H1 (cell line): ENCODE measurements at regions not wholly inside any gene's neighbourhood (a gene's known extent, or its start where the extent isn't known, plus 50 kb on each side); places are given as distances from the start of the nearest gene placed in this dataset.
A peak's percentile ranks its signal among the peaks of the same experiment; 100 is the strongest.

Experiments
- CTCF ChIA-PET: fragments of 300-600 bp; sonication (Branson Sonifier 250); formaldehyde crosslinking; loops from one replicate; lab custom pipeline; 2021; ENCODE audit not compliant: partially characterized antibody; lab: Charles Lee
- POLR2A ChIA-PET: fragments of 300-600 bp; sonication (Branson Sonifier 250); formaldehyde crosslinking; loops from one replicate; lab custom pipeline; 2021; ENCODE audit warnings: inconsistent platforms; ENCODE audit not compliant: partially characterized antibody; lab: Charles Lee
- DNase-seq, 2 experiments: peaks; one replicate each; pipeline versions ENCODE4 v3.0.0 to v3.0.0-alpha.2; 2010 to 2022; ENCODE audit warnings: low spot score in 2 of 2, low read depth in 1 of 2, mixed read lengths in 1 of 2
- FAIRE-seq: peaks from 2 replicates; lab custom pipeline; 2011; peaks lifted over from hg19 to GRCh38; lab: Jason Lieb, UNC
- H2AFZ ChIP-seq: 2 replicates; pipeline ENCODE4 v1.8.1; 2012; ENCODE audit warnings: low read length, inconsistent platforms
- H2AK5ac ChIP-seq: 2 replicates; pipeline ENCODE4 v1.6.1; 2013; ENCODE audit warnings: low read depth, low read length
- H2BK120ac ChIP-seq: replicated peaks from 2 replicates; pipeline ENCODE3; 2013; ENCODE audit warnings: low read depth, low read length, inconsistent platforms
- H2BK12ac ChIP-seq: 2 replicates; pipeline ENCODE4 v1.6.1; 2013; ENCODE audit warnings: low read depth, low read length
- H2BK15ac ChIP-seq: 2 replicates; pipeline ENCODE4 v1.6.1; 2013; ENCODE audit warnings: low read length
- H2BK20ac ChIP-seq: 2 replicates; pipeline ENCODE4 v1.6.1; 2013; ENCODE audit warnings: low read length
- H2BK5ac ChIP-seq: 2 replicates; pipeline ENCODE4 v1.6.1; 2013; ENCODE audit warnings: low read depth, low read length
- H3K14ac ChIP-seq: 2 replicates; pipeline ENCODE4 v1.6.1; 2013; ENCODE audit warnings: inconsistent platforms; ENCODE audit not compliant: insufficient read length
- H3K18ac ChIP-seq: 2 replicates; pipeline ENCODE4 v1.6.1; 2013; ENCODE audit warnings: low read length; ENCODE audit errors: extremely low read depth
- H3K23ac ChIP-seq: 2 replicates; pipeline ENCODE4 v1.6.1; 2013; ENCODE audit warnings: inconsistent platforms; ENCODE audit not compliant: insufficient read length
- H3K23me2 ChIP-seq: 2 replicates; pipeline ENCODE4 v1.6.1; 2013; ENCODE audit warnings: low read depth, low read length
- H3K27ac ChIP-seq: 2 replicates; pipeline ENCODE4 v1.6.1; 2011; ENCODE audit warnings: low read depth, low read length, inconsistent platforms
- H3K27me3 ChIP-seq, 4 experiments: replicated peaks in 1 of 4; 1 replicate in 1 of 4; 2 replicates in 3 of 4; pipeline versions ENCODE4 v1.6.1 to v1.8.1; 2011 to 2013; ENCODE audit warnings: low read length in 3 of 4, mild to moderate bottlenecking in 3 of 4, inconsistent platforms in 2 of 4, mixed read lengths in 2 of 4, moderate library complexity in 1 of 4; ENCODE audit not compliant: control insufficient read depth in 3 of 4, insufficient read depth in 3 of 4; ENCODE audit errors: extremely low read depth in 1 of 4
- H3K36me3 ChIP-seq, 4 experiments: 2 replicates each; pipeline versions ENCODE4 v1.6.1 to v1.8.1; 2011 to 2013; ENCODE audit warnings: mild to moderate bottlenecking in 4 of 4, low read length in 3 of 4, moderate library complexity in 2 of 4, control low read depth in 1 of 4, inconsistent platforms in 1 of 4; ENCODE audit not compliant: insufficient read depth in 4 of 4, control insufficient read depth in 2 of 4
- H3K4ac ChIP-seq: replicated peaks from 2 replicates; pipeline ENCODE3; 2013; ENCODE audit warnings: low read length, low read depth, mixed read lengths, inconsistent platforms; ENCODE audit not compliant: insufficient read length
- H3K4me1 ChIP-seq, 4 experiments: replicated peaks in 1 of 4; 1 replicate in 1 of 4; 2 replicates in 3 of 4; pipeline versions ENCODE4 v1.6.1 to v1.8.1; 2011 to 2013; ENCODE audit warnings: low read length in 3 of 4, inconsistent platforms in 2 of 4, mixed read lengths in 1 of 4; ENCODE audit not compliant: insufficient read depth in 4 of 4, control insufficient read depth in 3 of 4
- H3K4me2 ChIP-seq, 2 experiments: 2 replicates each; pipeline versions ENCODE4 v1.6.1 to v1.8.1; 2011 to 2013; ENCODE audit warnings: low read depth in 2 of 2, low read length in 2 of 2, control low read depth in 1 of 2, inconsistent platforms in 1 of 2, mild to moderate bottlenecking in 1 of 2; ENCODE audit not compliant: insufficient read depth in 1 of 2
- H3K4me3 ChIP-seq, 4 experiments: fragments of 200-600, 300-600 bp in 1 of 4; sonication (generic), shearing (Covaris generic), sonication (Bioruptor Twin) in 1 of 4; 2 replicates each; pipeline versions ENCODE4 v1.5.1 to v1.8.1; 2011 to 2016; ENCODE audit warnings: low read length in 4 of 4, low read depth in 3 of 4, control low read depth in 2 of 4, inconsistent platforms in 2 of 4, mild to moderate bottlenecking in 2 of 4, mixed read lengths in 1 of 4, moderate library complexity in 1 of 4; ENCODE audit not compliant: insufficient read depth in 2 of 4; ENCODE audit errors: extremely low read depth in 1 of 4
- H3K56ac ChIP-seq: replicated peaks from 2 replicates; pipeline ENCODE3; 2013; ENCODE audit warnings: low read depth, mild to moderate bottlenecking, mixed read lengths, low read length, inconsistent platforms; ENCODE audit not compliant: insufficient read length
- H3K79me1 ChIP-seq: 2 replicates; pipeline ENCODE4 v1.6.1; 2013; ENCODE audit warnings: low read depth, low read length, control low read depth
- H3K79me2 ChIP-seq, 2 experiments: 2 replicates each; pipeline versions ENCODE4 v1.6.1 to v1.8.1; 2012 to 2013; ENCODE audit warnings: low read length in 2 of 2, mild to moderate bottlenecking in 2 of 2, inconsistent platforms in 1 of 2; ENCODE audit not compliant: insufficient read depth in 2 of 2, control insufficient read depth in 1 of 2
- H3K9ac ChIP-seq, 4 experiments: replicated peaks in 1 of 4; 1 replicate in 1 of 4; 2 replicates in 3 of 4; pipeline versions ENCODE4 v1.6.1 to v1.8.1; 2011 to 2013; ENCODE audit warnings: low read depth in 3 of 4, low read length in 3 of 4, control low read depth in 2 of 4, mild to moderate bottlenecking in 2 of 4, moderate library complexity in 2 of 4, inconsistent platforms in 1 of 4; ENCODE audit errors: extremely low read depth in 1 of 4
- H3K9me3 ChIP-seq, 2 experiments: 2 replicates each; pipeline versions ENCODE4 v1.6.1 to v1.8.1; 2012 to 2013; ENCODE audit warnings: mild to moderate bottlenecking in 2 of 2, moderate library complexity in 2 of 2, control low read depth in 1 of 2, inconsistent platforms in 1 of 2, low read depth in 1 of 2, low read length in 1 of 2, mixed read lengths in 1 of 2; ENCODE audit not compliant: insufficient read depth in 2 of 2
- H4K20me1 ChIP-seq, 2 experiments: replicated peaks in 1 of 2; 2 replicates each; pipeline versions ENCODE3 to v1.8.1; 2011 to 2013; ENCODE audit warnings: inconsistent platforms in 2 of 2, low read length in 2 of 2, mild to moderate bottlenecking in 1 of 2; ENCODE audit not compliant: insufficient read depth in 2 of 2, control insufficient read depth in 1 of 2
- H4K5ac ChIP-seq: 2 replicates; pipeline ENCODE4 v1.6.1; 2013; ENCODE audit warnings: low read length, low read depth, mixed read lengths, inconsistent platforms; ENCODE audit not compliant: insufficient read length
- H4K8ac ChIP-seq: 2 replicates; pipeline ENCODE4 v1.8.0; 2013; ENCODE audit warnings: mild to moderate bottlenecking, moderate library complexity, low read length, inconsistent platforms; ENCODE audit not compliant: insufficient read depth; ENCODE audit errors: extremely low read depth
- H4K91ac ChIP-seq: replicated peaks from 2 replicates; pipeline ENCODE3; 2013; ENCODE audit warnings: low read length, mixed read lengths, inconsistent platforms; ENCODE audit not compliant: insufficient read length
- ASH2L ChIP-seq: fragments of 200-600, 300-600 bp; sonication (generic); IDR thresholded peaks from one replicate; pipeline ENCODE4 v1.7.1; 2017; ENCODE audit warnings: low read length
- BACH1 ChIP-seq: IDR thresholded peaks from 2 replicates; pipeline ENCODE4 v1.6.1; 2012; ENCODE audit warnings: low read length, improper control_type of control experiment
- CEBPB ChIP-seq: IDR thresholded peaks from 2 replicates; pipeline ENCODE4 v1.6.1; 2012; ENCODE audit warnings: low read depth, low read length
- CTCF ChIP-seq, 3 experiments: IDR thresholded peaks; 1 replicate in 2 of 3; 2 replicates in 1 of 3; pipeline versions ENCODE4 v1.5.1 to v1.6.1; 2011; ENCODE audit warnings: low read length in 3 of 3, mild to moderate bottlenecking in 3 of 3, inconsistent platforms in 2 of 3, low read depth in 1 of 3, moderate library complexity in 1 of 3; ENCODE audit not compliant: insufficient read depth in 1 of 3; ENCODE audit errors: control extremely low read depth in 1 of 3
- E2F6 ChIP-seq: IDR thresholded peaks from 2 replicates; pipeline ENCODE4 v1.6.1; 2012; ENCODE audit warnings: inconsistent platforms
- EZH2 ChIP-seq: fragments of 200-600 bp; sonication (generic); IDR thresholded peaks from 2 replicates; pipeline ENCODE4 v1.7.1; 2012; ENCODE audit warnings: low read depth, mild to moderate bottlenecking, moderate library complexity, low read length, inconsistent platforms; ENCODE audit not compliant: severe bottlenecking
- NANOG ChIP-seq: IDR thresholded peaks from 2 replicates; pipeline ENCODE4 v1.6.1; 2011; ENCODE audit warnings: low read length, low read depth, mild to moderate bottlenecking, inconsistent platforms; ENCODE audit not compliant: insufficient read depth, poor library complexity, severe bottlenecking
- PHF8 ChIP-seq: fragments of 200-600 bp; sonication (generic); conservative IDR thresholded peaks from 2 replicates; pipeline ENCODE4 v1.7.1; 2012; ENCODE audit warnings: low read depth, mild to moderate bottlenecking, inconsistent platforms, low read length, moderate library complexity
- SIN3A ChIP-seq, 2 experiments: IDR thresholded peaks in 1 of 2; conservative IDR thresholded peaks in 1 of 2; 2 replicates each; pipeline ENCODE4 v1.6.1; 2011 to 2012; ENCODE audit warnings: low read length in 2 of 2, improper control_type of control experiment in 1 of 2, low read depth in 1 of 2, mild to moderate bottlenecking in 1 of 2
- ZNF274 ChIP-seq: IDR thresholded peaks from 2 replicates; pipeline ENCODE4 v1.7.0; 2012; ENCODE audit warnings: low read length, borderline replicate concordance; ENCODE audit errors: extremely low read depth
- WGBS, 2 experiments: shearing (Covaris generic) in 1 of 2; methylation state at CpG; one replicate each; pipeline versions ENCODE4 v1.1.6 to v1.1.7; 2013 to 2015; ENCODE audit warnings: low lambda C conversion rate in 2 of 2, mixed read lengths in 2 of 2, inconsistent platforms in 1 of 2, low coverage in 1 of 2, missing lambda C conversion rate in 1 of 2; ENCODE audit not compliant: insufficient replicate concordance in 2 of 2, insufficient coverage in 1 of 2, insufficient read length in 1 of 2; ENCODE audit errors: extremely low coverage in 1 of 2, missing lambda C conversion rate in 1 of 2; 5-methylcytosine and 5-hydroxymethylcytosine counted together

- FAIRE-seq (no peak), DNase-seq (no peak)
- no peak overlapping the region for H2BK120ac ChIP-seq
- H3K79me2 ChIP-seq = no peaks in the 10 kb centered on the region
- WGBS, 2 experiments = 16% methylated on average over 12 of the region's 12 CpGs; no CpG with 5 or more reads in 1 of the 2 experiments
- H3K36me3 ChIP-seq = no peaks in the 10 kb centered on the region
- peaks cover 0 to 21% (median 4%) of the 10 kb centered on the region in 4 experiments; a peak in 6 of 7 replicates for H3K4me1 ChIP-seq
- no peak overlapping the region for H3K56ac ChIP-seq
- H4K20me1 ChIP-seq = peaks cover 1 to 2% of the 10 kb centered on the region in 2 experiments
- no peak overlapping the region for H3K4ac ChIP-seq
- no peak overlapping the region for H4K5ac ChIP-seq
- H3K4me3 ChIP-seq = peak overlapping the region; percentile 42 to 69 (median 55)
- no peaks in the 10 kb centered on the region for H3K9me3 ChIP-seq
- H4K91ac ChIP-seq = no peak overlapping the region
- H2AK5ac ChIP-seq = no peak overlapping the region
- H2BK20ac ChIP-seq = no peak overlapping the region
- H3K23me2 ChIP-seq = peaks cover 10% of the 10 kb centered on the region
- no peak overlapping the region for H3K27ac ChIP-seq
- H3K9ac ChIP-seq = no peak overlapping the region; a peak in 1 of 7 replicates
- ChIA-PET CTCF (interaction anchor here (1.0 kb wide), 1 partner anchor 235 kb away, joined by 3 read pairs; no protein-coding TSS in a partner anchor), POLR2A (interaction anchor here (1.2 kb wide), 1 partner anchor 20 kb away, joined by 4 read pairs; no protein-coding TSS in a partner anchor)
- H2AFZ ChIP-seq = peak overlapping the region; percentile 18
- H2BK15ac ChIP-seq = no peak overlapping the region
- peak overlapping the region; percentile 97 to 99 for H3K4me2 ChIP-seq
- H3K27me3 ChIP-seq = peaks cover 37 to 54% (median 48%) of the 10 kb centered on the region in 4 experiments
- H3K18ac ChIP-seq = no peak overlapping the region
- H2BK12ac ChIP-seq = no peak overlapping the region
- H3K23ac ChIP-seq = no peak overlapping the region
- H2BK5ac ChIP-seq = no peak overlapping the region
- no peaks in the 10 kb centered on the region; the same call in 1 of the 2 replicates for H3K79me1 ChIP-seq
- H4K8ac ChIP-seq = no peak overlapping the region
- H3K14ac ChIP-seq = no peak overlapping the region
- TF ChIP-seq CTCF (IDR thresholded peaks at IDR 0.05; ENCODE audit: control extremely low read depth in 1 of 3, insufficient read depth in 1 of 3, low read depth in 1 of 3, low read length in 3 of 3) (no peak), PHF8 (no peak), E2F6 (no peak), NANOG (no peak), CEBPB (no peak), ASH2L (no peak), BACH1 (no peak), ZNF274 (no peak), EZH2 (peak; percentile 67), SIN3A (conservative IDR thresholded peaks at IDR 0.05 in 1 of 2, IDR thresholded peaks at IDR 0.05 in 1 of 2; ENCODE audit: low read depth in 1 of 2, low read length in 2 of 2) (no peak)
These were observed 164.5 kb upstream of the CACNA1E start for GRCh38 chr1:181318858-181319235.
